Ovary (tissue), 3 donors: ENCODE measurements at regions not wholly inside any gene's neighbourhood (a gene's known extent, or its start where the extent isn't known, plus 50 kb on each side); places are given as distances from the start of the nearest gene placed in this dataset.

Source experiments
- CTCF ChIP-seq, 3 donors: fragments of 450-650 bp in 2 of 3; fragments of 200-600 bp in 1 of 3; IDR thresholded peaks; one replicate each; pipeline versions ENCODE4 v1.5.1 to v1.8.0; 2016 to 2022; ENCODE audit warnings: antibody characterized with exemption in 3 of 3, mild to moderate bottlenecking in 1 of 3
- EP300 ChIP-seq: sonication (generic); formaldehyde crosslinking; IDR thresholded peaks from one replicate; pipeline ENCODE4 v1.6.1; 2017; ENCODE audit warnings: antibody characterized with exemption
- POLR2A ChIP-seq: fragments of 450-650 bp; IDR thresholded peaks from one replicate; pipeline ENCODE4 v1.6.1; 2017; ENCODE audit warnings: antibody characterized with exemption, mild to moderate bottlenecking, moderate library complexity
- donor health status: DM: no; HTN: no; CAD: no.

DNA sequence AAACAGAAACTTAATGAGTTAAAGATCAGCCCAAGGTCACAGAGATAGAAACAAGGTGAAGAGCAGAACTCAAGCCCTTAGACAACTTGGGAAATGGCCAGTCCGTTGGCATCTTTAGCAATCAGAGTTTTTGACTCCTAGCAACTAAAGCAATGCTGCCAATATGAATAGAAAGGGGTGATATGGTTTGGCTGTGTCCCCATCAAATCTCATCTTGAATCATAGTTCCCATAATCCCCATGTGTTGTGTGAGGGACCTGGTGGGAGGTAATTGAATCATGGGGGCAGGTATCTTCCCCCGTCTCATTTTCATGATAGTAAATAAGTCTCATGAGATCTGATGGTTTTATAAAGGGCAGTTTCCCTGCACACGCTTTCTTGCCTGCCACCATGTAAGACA is 170.2 kb downstream of the DDX1 start:
- no peak for TF ChIP-seq CTCF (IDR thresholded peaks at IDR 0.05)
- TF ChIP-seq EP300 = no peak
- TF ChIP-seq POLR2A = no peak
